Astrocyte of the spinal cord (primary cell): ENCODE measurements at regions not wholly inside any gene's neighbourhood (a gene's known extent, or its start where the extent isn't known, plus 50 kb on each side); places are given as distances from the start of the nearest gene placed in this dataset.

Experiments used
- DNase-seq: peaks from one replicate; pipeline ENCODE4 v3.0.0; 2011; ENCODE audit warnings: low read depth, low spot score
- H3K4me3 ChIP-seq: 2 replicates; pipeline ENCODE4 v1.5.1; 2011; ENCODE audit warnings: low read depth, mild to moderate bottlenecking, low read length, moderate library complexity
- CTCF ChIP-seq: IDR thresholded peaks from 2 replicates; pipeline ENCODE4 v1.5.1; 2012; ENCODE audit warnings: low read depth, mild to moderate bottlenecking, low read length, inconsistent platforms
- in situ Hi-C: cut with HindIII; loops from 2 replicates; pipeline ENCODE4 v1.10.0; 2017; ENCODE audit warnings: low sequenced_read_pairs

- no peak overlapping the region for H3K4me3 ChIP-seq
- in situ Hi-C loops: no loop called here
- DNase-seq: no peak
- TF ChIP-seq CTCF: no peak
Measured at GRCh38 chr5:125528881-125529280, 782.4 kb upstream of the ZNF608 start.

- DNase-seq: no peak
- in situ Hi-C loops: no loop called here
- H3K4me3 ChIP-seq: no peak overlapping the region
- no peak for TF ChIP-seq CTCF
Measured at GRCh38 chr5:125530833-125531615, 784.6 kb upstream of the ZNF608 start.

GRCh38 chr5:125536095-125536494, 789.7 kb upstream of the ZNF608 start:
- no peak for DNase-seq
- TF ChIP-seq CTCF: no peak
- H3K4me3 ChIP-seq: no peak overlapping the region
- in situ Hi-C loops: no loop called here

- no peak overlapping the region for H3K4me3 ChIP-seq
- DNase-seq: peak; percentile 63
- in situ Hi-C loops: no loop called here
- TF ChIP-seq CTCF: no peak
Measured at GRCh38 chr5:125536582-125536981, 790.1 kb upstream of the ZNF608 start.

- DNase-seq: no peak
- no peak overlapping the region for H3K4me3 ChIP-seq
- in situ Hi-C loops: no loop called here
- TF ChIP-seq CTCF: no peak
Measured at GRCh38 chr5:125537661-125538060, 791.2 kb upstream of the ZNF608 start.

GRCh38 chr5:125538469-125538868, 792.0 kb upstream of the ZNF608 start:
- no peak for TF ChIP-seq CTCF
- no peak for DNase-seq
- no peak overlapping the region for H3K4me3 ChIP-seq
- in situ Hi-C loops: no loop called here
